GM18517 (cell line): ENCODE measurements at regions not wholly inside any gene's neighbourhood (a gene's known extent, or its start where the extent isn't known, plus 50 kb on each side); places are given as distances from the start of the nearest gene placed in this dataset.
"Not testable (repeated sequence)": the region's sequence is repeated elsewhere in the genome, so short reads cannot be mapped to it uniquely, and the experiment has no call there.

Source experiments
- ATAC-seq: cut with Tn5 transposase; IDR thresholded peaks from one replicate; pipeline ENCODE4 v1.9.1; 2021; ENCODE audit warnings: mild to moderate bottlenecking, moderate library complexity; ENCODE audit not compliant: unreplicated experiment

GRCh38 chr6:78222226-78222625, 569.4 kb downstream of the MEI4 start:
- no peak for ATAC-seq

- ATAC-seq: no peak
Measured at GRCh38 chr6:78231002-78231401, 578.2 kb downstream of the MEI4 start.

GRCh38 chr6:78243519-78243918, 590.7 kb downstream of the MEI4 start:
- no peak for ATAC-seq

GRCh38 chr6:78251931-78252330, 599.1 kb downstream of the MEI4 start:
- no peak for ATAC-seq

- ATAC-seq: peak; percentile 70
Measured at GRCh38 chr6:78253618-78254017, 600.8 kb downstream of the MEI4 start.

GRCh38 chr6:78259935-78260334, 607.1 kb downstream of the MEI4 start:
- ATAC-seq: no peak

GRCh38 chr6:78260427-78260826, 606.9 kb upstream of the IRAK1BP1 start:
- not testable (repeated sequence) for ATAC-seq

GRCh38 chr6:78268591-78269452, 598.5 kb upstream of the IRAK1BP1 start:
- no peak for ATAC-seq

GRCh38 chr6:78300885-78301284, 566.5 kb upstream of the IRAK1BP1 start:
- ATAC-seq: no peak

GRCh38 chr6:78302411-78302810, 564.9 kb upstream of the IRAK1BP1 start:
- no peak for ATAC-seq

- ATAC-seq: no peak
Measured at GRCh38 chr6:78308025-78308424, 559.3 kb upstream of the IRAK1BP1 start.

GRCh38 chr6:78322068-78322845, 545.1 kb upstream of the IRAK1BP1 start:
- ATAC-seq: no peak

GRCh38 chr6:78324213-78324612, 543.1 kb upstream of the IRAK1BP1 start:
- ATAC-seq: no peak

- no peak for ATAC-seq
Measured at GRCh38 chr6:78340755-78341154, 526.6 kb upstream of the IRAK1BP1 start.

GRCh38 chr6:78345882-78346281, 521.5 kb upstream of the IRAK1BP1 start:
- ATAC-seq: no peak

- ATAC-seq: no peak
Measured at GRCh38 chr6:78347191-78347916, 520.0 kb upstream of the IRAK1BP1 start.

GRCh38 chr6:78353040-78353439, 514.3 kb upstream of the IRAK1BP1 start:
- ATAC-seq: no peak

- no peak for ATAC-seq
Measured at GRCh38 chr6:78363688-78364087, 503.7 kb upstream of the IRAK1BP1 start.

- ATAC-seq: no peak
Measured at GRCh38 chr6:78365473-78365872, 501.9 kb upstream of the IRAK1BP1 start.

GRCh38 chr6:78377056-78377455, 490.3 kb upstream of the IRAK1BP1 start:
- ATAC-seq: no peak

- ATAC-seq: no peak
Measured at GRCh38 chr6:78379982-78380381, 487.4 kb upstream of the IRAK1BP1 start.
